Kasumi-1 (cell line): ENCODE measurements at regions not wholly inside any gene's neighbourhood (a gene's known extent, or its start where the extent isn't known, plus 50 kb on each side); places are given as distances from the start of the nearest gene placed in this dataset.
"Not testable (repeated sequence)": the region's sequence is repeated elsewhere in the genome, so short reads cannot be mapped to it uniquely, and the experiment has no call there.

Source experiments
- DNase-seq, 2 experiments: peaks; one replicate each; lab custom pipeline; 2025; lab: John Stamatoyannopoulos, UW

DNA sequence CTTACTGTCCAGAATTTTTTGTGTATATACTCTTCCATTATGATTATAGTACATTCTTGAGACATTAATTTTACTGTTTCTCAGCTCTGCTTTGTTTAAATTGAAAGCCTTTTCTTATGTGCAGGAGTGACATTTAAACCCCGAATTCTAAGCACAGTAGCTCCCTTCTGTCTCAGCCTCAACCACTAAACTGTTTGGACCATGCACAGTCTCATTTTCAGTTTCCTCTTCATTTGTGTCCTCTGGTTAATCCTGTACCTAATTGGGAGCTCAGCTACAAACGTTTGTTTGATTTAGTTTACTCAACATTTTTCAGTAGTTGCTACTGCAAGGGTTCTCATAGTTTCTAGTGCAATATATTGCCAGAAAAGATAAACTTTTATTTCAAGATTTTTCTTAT, 206.3 kb downstream of the SLITRK5 start:
- DNase-seq, result no peak

DNA sequence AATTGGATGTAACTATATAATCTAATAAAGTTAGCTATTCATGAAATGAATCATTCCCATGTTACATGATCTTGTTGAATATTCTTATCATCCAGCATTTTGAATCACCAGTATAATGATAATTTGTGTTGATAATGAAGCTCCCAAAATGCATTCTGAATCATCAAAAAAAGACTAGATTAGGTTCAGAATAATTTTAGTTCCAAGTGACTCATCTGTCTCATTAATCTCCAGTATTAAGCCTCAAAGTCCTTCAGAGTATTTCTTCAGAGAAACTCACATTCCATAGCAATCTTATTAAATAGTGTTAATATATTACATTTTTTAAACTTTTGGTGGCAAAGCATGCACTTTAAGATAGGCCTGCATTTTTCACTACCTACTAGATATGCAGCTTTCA, 207.5 kb downstream of the SLITRK5 start:
- no peak for DNase-seq

DNA sequence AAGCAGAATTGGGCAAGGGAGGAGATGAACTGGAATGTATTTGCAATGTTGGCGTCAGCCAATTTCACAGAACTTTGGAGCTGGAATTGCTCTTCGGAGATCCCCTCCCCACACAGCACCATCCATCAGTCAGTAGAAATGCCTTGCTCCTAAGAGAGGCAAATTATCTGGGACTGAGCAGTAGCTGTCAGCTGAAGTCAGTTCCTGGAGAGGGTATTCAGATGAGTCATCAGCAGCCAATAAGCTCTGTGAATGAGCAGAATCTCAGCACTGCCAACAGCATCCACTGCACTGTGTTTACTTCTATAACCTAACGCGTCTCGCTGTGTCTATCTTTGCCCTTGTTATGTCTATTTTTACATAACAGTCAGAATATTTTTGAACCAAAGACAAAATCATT, 213.7 kb downstream of the SLITRK5 start:
- DNase-seq, result no peak

DNA sequence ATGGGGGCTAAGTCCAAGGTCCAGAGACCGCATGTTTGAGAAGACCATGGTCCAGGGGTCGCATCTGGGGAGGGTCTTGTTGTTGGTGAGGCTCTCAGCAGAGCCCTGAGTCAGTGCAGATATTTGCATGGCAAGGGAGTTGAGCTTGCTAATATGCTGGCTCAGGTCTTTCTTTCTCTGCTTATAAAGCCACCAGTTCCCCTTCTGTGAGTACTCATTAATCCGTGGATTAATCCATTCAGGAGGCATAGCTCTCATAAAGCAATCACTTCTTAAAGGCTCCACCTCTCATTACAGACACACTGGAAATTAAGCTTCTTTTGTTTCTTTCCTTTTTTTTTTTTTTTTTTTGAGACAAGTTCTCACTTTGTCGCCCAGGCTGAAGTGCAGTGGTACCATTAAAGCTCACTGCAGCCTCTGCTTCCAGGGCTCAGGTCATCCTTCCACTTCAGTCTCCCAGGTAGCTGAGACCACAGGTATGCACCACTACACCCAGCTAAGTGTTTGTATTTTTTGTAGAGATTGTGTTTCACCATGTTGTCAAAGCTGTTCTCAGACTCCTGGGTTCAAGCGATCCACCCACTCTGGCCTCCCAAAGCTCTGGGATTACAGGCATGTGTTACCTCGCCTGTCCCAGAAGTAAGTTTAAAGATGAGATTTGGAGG, 216.4 kb downstream of the SLITRK5 start:
- no peak for DNase-seq

DNA sequence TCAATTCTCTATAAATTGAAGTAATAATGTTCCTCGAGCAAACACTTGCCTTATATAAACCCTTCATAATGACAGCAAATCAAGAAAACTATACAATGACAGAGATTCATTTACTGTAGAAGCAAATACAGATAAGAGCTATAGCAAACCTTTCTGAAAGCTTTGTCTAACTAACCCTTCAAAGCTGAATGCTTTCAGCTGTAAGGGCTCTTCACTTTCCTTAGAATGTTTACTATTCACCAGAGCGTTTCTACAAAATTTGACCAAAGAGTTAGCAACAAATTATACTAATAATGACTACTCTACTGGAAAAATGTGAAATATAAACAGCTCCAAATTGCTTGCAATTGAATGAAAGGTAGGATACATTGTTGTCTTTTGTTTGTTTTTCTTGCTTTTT, 218.1 kb downstream of the SLITRK5 start:
- no peak for DNase-seq

DNA sequence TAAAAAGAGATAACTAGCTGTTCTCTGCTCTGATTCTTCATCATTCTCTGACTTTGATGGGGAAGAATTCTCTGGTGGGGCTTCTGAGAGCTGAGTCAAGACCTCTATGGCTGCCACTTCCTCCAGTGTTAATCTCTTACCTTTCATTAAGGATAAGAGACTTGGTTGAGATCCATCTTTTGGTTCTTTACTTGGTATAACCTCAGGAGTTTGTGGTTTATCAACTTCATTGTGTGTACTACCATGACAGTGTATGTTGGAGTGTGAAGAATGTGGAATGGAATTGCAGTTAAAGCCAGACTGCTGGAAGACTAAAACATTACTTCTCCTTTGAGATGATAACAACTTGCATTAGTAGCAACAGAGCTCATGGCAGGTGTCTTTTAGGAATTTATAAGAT, 222.0 kb downstream of the SLITRK5 start:
- no peak for DNase-seq

DNA sequence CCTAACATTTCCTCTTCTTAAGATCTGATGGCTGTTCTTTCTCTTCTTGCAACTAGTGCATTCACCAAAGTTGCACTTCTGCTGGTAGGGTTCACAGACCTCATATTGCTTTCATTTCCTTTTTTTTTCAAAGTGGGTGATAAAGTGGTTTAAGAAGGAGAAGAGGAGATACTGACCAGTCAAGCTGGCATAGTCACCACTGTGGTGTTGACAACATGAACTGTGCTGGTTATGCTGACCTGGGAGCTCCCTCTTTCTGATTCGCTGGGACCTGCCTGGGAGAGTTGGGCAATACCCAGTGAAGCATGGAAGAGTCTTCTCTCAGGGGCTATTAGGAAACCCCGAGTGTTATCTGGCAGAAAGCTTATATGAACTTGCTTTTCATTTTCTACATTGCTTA, 222.9 kb downstream of the SLITRK5 start:
- no peak for DNase-seq

DNA sequence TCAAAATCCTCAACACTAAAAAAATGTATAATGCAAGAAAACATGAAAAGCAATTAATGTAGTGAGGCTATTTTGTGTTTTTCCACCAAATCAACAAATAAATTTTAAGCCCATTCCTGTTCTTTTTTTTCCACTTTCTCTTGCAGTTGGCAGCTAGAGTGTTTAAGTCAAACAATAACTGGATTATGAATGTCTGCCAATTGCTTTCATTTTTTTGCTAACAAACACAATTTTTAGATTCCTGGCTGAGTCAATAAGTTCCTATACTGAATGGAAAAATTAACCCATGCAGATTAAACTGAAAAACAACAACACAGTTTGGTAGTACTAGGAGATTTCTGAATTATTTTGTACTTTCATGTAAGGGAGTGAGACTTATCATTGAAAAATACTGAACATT, 232.4 kb downstream of the SLITRK5 start:
- no peak for DNase-seq

DNA sequence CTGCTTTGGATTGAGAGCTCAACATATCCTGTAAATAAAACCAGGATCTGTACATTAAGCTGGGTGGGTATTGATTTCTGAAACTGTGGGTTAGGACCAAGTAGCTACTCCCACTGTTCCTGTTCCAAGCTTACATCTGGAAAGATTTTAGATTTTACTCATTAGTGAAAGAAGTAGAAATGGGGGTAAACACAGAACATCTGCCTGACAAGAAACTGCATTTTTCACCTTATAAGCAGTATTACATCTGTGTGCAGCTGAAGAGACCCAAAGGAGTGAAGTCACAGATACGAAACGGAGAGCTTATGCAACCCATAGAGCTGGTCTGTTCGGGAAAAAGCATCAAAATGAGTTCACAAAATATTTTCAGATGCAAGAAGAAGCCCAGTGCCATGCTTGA, 235.2 kb downstream of the SLITRK5 start:
- no peak for DNase-seq

DNA sequence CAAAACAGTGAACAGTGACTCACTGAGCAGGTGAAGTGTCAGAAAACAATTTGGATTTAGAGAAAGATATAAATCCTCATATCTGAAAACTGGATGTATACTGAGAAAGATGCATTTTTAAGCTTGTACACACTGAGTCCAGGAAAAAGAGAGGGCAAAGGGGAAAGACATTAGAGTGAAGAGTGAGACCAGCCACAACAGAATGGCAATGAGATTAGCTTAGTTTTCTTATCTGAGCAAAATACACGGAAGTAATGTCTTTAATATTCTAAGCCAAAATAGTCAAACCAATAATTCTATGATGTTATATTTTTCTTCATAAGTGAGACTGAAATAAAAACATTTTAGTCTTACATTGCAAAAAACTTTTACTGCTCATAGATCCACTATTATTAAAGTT, 236.0 kb downstream of the SLITRK5 start:
- no peak for DNase-seq

DNA sequence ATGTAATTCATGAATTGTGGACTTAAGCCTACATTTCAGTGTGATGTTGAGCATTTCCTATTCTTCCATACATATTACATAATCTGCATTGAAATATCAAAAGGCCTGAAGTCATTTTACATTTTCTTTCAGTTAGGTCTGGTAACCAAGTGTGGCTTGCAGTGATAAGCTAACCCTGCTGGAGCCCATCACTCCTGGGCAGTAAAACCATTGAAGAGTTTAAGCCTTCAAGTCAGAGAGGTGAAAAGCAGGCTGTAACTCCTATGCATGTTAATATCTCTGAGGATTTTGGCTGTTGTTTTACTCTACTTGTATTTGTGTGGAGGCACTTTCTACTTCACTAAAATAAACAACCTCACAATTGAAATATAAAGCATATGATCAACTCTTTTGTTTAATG, 248.8 kb downstream of the SLITRK5 start:
- DNase-seq, result no peak

DNA sequence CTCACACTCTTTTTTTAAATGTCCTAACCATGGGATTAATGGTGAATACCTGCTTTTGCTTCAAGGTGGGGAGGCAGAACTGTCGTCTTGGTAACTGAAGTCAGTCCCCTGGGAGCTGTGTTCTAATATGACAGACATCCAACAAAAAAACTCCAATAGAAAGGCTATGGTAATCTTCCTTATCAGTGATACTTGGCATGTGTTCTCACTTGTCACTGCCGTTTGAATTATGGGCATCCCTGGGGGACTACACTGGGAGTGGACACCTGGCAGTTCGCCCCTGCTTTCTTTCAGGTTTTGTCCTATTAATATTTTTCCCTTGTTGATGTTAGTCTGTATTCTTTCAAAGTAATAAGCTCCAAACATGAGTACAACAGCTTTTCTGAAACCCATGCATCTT, 252.6 kb downstream of the SLITRK5 start:
- no peak for DNase-seq

DNA sequence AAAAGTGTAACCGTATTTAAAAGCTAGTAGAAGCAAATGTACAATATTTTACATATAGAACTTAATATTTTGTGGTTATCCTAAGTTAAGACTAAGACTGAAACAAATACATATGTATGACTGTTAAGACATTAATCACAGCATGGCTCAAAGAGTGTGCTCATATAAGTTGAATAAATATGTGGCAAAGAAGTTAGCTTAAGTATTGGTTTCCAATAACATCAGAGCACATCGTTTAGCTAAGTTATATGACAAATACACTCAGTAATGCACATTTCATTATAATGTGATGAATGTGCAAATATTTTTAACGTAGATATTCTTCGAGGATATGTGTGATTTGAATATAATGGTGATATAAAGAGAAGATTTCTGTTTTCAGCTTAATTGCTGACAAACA, 253.8 kb downstream of the SLITRK5 start:
- DNase-seq, result no peak

DNA sequence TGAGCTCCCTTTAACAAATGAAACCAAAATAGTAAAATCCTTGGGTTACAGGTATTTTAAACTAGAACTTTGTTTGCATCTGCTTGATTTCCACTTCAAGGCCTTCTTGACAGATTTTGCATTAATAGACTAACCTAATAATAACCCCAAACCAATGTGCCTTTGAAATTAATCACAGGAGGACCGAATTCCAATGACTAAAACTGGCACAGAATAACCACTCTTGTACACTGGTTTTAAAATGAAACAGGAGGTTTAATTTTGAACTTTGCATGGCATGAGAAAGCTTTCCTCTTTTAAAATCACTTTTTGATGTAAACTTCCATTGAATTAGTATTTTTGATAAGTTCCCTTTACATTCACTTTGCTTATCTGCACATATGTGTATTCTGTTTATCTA, 269.6 kb downstream of the SLITRK5 start:
- DNase-seq, result no peak

DNA sequence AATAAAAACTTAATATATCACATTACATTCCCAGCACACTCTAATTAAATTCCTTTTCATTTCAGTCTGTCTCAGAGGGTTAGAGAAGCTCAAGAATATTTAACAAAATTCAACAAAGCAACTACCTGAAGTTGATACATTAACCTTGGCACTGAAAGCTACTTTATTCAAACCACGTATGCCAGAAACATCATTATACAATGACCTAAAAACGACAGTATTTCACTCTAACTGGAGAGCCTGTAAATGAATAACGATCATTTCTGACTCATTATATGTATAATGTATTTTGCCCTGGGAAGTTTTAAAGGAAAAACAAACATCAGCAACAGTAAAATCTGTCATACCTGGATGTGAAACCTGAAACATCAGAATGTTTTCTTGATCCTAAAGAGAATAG, 270.1 kb downstream of the SLITRK5 start:
- DNase-seq, result no peak

DNA sequence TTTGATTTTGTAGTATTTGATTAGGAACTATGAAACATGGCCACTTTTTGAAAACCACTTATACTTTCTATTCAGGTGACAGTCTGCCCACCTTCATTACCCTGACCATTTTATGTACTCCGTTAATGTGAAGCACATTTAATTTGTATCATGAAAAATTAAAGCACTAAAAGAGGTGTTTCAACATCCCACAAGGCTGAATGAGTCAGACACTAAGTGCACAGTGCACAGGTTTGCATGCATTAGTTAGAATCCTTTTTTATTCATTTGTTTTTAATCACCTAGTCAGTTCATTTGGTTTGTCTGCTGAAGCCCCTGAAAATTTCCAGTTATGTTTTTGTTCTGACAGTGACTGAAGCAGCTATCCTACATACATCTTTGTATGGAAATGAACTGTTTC, 271.0 kb downstream of the SLITRK5 start:
- no peak for DNase-seq

DNA sequence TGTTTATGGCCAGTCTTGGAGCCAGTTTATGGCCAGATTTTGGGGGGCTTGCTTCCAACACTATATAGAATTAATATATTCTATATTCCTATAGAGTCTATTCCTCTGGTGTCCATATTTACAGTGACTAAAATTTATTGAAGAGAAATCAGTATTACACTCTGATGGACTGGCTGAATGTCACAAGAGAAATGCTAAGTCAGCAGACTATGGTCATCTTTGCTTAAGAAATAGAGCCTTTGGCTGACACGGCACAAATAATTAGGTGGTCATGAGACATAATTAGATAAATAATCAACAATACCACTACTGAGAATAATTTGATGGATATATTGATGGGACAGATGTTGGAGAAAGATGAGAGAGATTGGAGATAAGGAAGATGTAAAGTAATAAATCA, 272.9 kb downstream of the SLITRK5 start:
- no peak for DNase-seq

DNA sequence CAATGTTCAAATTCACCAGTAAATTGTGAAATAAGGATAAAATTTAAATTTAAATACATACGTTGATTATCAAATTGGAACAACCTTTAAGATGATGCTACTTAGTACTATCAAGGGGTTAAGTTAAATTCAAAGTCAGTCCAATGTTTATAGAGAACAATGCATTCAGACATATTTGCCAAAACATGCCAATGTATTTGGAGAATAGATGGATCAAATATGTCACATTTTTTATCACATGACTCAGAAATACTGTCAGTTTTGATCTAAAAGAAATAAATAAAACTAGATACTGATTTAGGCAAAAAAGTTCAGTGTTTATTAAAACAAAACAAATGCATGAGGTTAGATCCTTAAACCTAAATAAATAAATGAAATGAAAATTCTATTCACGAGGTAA, 281.2 kb downstream of the SLITRK5 start:
- DNase-seq, result no peak

DNA sequence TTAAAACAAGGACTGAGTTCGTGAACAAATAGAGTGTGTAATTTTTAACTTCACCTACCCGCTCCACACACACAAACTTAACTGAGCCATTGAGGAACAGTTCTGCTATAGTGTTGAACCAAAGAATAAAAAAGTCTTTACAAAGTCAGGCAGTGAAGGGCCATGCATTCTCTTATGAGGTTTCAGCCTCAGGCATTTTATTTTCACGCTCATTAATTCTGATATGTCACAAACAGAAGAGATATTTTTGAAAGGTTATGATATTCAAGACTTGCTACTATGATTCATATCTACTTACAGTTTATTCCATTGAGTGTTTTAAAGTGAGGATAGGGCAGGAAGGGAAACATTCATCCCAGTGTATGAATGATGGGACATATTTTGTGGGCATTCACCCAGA, 282.2 kb downstream of the SLITRK5 start:
- no peak for DNase-seq

DNA sequence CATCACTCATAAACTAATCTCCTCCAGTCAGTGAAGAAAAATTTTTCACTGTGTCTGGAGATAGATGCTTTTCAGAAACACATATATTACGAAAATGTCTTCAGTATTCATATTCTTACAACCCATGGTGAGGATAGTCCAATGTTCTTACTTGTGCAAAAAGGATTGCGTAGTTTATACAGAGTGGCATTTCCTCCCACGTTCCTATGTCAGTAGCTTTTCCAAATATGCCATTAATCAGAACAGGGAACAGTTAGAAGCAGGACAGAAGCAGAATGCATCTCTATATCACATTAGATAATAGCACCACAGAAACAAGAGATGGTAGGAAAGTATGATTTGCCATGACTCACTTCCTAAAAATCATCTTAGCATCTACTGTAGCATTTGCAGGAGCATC, 282.9 kb downstream of the SLITRK5 start:
- no peak for DNase-seq

DNA sequence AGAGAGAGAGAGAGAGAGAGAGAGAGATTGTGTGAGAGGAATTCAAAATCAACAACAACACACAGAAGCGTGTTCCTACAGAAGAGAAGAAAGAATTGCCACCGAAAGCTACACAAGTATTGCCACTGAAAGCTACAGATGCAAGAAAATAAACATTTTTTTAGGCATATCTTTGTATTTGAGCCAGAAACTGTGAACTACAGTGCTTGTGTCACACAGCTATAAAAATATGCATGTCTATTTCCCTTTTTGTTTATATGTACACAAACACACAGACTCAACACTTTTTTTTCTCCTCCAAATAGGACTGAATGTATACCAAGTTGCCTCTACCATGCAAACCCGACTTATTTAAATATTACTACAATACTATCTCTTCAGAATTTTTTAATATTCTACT, 290.4 kb downstream of the SLITRK5 start:
- DNase-seq, result no peak

DNA sequence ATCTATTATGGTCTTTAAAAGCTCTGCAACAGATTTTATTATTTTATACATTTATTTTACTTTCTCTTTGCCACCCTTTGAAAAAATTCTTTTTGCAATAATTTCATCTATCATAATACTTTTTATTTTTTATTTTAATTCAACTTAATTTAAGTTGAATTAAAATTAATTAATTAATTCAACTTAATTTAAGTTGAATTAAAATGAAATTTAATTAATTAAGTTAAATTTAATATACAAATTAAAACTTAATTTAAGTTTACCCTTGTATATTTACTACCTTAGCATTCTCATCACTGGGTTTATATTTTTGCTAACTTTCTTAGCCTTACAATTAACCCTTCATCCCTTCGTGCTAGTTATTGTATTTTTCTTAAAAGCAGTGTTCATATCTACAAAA, 301.4 kb downstream of the SLITRK5 start:
- no peak for DNase-seq

DNA sequence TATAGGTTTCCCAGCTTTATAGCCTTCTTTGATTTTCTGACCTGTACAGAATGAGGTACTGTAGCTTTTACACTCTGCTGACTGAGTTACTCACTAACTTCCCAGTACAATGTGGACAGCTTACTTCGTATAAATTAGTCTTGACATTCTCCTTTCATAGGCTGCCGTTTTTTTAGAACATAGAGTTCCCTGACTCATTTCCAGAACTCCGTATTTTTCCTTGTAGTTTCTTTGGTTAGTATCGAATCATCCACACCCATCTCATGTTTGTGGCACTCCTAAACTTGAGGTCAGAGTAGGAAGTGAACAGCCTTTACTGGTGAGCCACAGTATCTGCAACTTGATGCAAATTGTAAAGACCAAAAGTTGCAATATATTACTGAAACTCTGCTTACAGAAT, 303.9 kb downstream of the SLITRK5 start:
- DNase-seq, result no peak

DNA sequence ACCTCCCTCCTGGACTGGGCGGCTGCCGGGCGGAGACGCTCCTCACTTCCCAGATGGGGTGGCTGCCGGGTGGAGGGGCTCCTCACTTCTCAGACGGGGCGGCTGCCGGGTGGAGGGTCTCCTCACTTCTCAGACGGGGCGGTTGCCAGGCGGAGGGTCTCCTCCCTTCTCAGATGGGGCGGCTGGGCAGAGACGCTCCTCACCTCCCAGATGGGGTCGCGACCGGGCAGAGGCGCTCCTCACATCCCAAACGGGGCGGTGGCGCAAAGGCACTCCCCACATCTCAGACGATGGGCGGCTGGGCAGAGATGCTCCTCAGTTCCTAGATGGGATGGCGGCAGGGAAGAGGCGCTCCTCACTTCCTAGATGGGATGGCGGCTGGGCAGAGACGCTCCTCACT, 305.5 kb downstream of the SLITRK5 start:
- not testable (repeated sequence) for DNase-seq

DNA sequence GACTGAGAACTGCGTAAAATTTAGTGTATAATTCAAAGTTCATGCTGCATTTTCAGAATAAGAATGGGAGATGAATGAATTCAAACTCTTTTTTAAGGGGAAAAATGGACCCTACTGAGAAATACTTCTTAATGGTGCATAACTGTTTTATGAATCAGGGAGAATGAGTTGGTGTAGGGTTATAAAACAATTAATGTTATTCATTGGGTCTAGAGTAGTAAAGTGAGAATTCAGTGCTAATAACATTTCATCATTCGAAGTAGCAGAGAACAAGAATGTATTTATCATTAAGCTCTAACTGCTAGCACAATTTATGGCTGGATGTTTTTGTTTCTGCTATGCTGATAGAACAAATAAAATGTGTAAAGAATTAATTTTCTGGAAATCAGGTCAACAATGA, 310.2 kb downstream of the SLITRK5 start:
- no peak for DNase-seq
